ENCODE measurements at regions not wholly inside any gene's neighbourhood (a gene's known extent, or its start where the extent isn't known, plus 50 kb on each side); places are given as distances from the start of the nearest gene placed in this dataset.
"Not testable (repeated sequence)": the region's sequence is repeated elsewhere in the genome, so short reads cannot be mapped to it uniquely, and the experiment has no call there.

GRCh38 chr7:119842337-119842736 lies 430.6 kb upstream of the KCND2 start:
- Histone ChIP-seq H3K9ac (ENCODE audit: low read depth, low read length) (no peak overlapping the region), H3K4me1 (ENCODE audit: control insufficient read depth, insufficient read depth, low read length) (peaks cover 4% of the 10 kb centered on the region), H3K9me3 (ENCODE audit: control insufficient read depth, insufficient read depth, low read length) (no peaks in the 10 kb centered on the region), H3K27me3 (ENCODE audit: control insufficient read depth, insufficient read depth, low read length) (no peaks in the 10 kb centered on the region), H3K4me3 (ENCODE audit: low read depth, low read length) (no peak overlapping the region), H3K36me3 (ENCODE audit: control insufficient read depth, insufficient read depth, low read length) (no peaks in the 10 kb centered on the region)

- no peak overlapping the region for H3K4me3 ChIP-seq (ENCODE audit: low read depth, low read length)
- H3K4me1 ChIP-seq (ENCODE audit: control insufficient read depth, insufficient read depth, low read length): peaks cover 4% of the 10 kb centered on the region
- no peaks in the 10 kb centered on the region for H3K9me3 ChIP-seq (ENCODE audit: control insufficient read depth, insufficient read depth, low read length)
- no peaks in the 10 kb centered on the region for H3K36me3 ChIP-seq (ENCODE audit: control insufficient read depth, insufficient read depth, low read length)
- no peak overlapping the region for H3K9ac ChIP-seq (ENCODE audit: low read depth, low read length)
- no peaks in the 10 kb centered on the region for H3K27me3 ChIP-seq (ENCODE audit: control insufficient read depth, insufficient read depth, low read length)
Observed at GRCh38 chr7:119842786-119843185, 430.2 kb upstream of the KCND2 start.

GRCh38 chr7:119861385-119861784 lies 411.6 kb upstream of the KCND2 start:
- no peaks in the 10 kb centered on the region for H3K9me3 ChIP-seq (ENCODE audit: control insufficient read depth, insufficient read depth, low read length)
- no peaks in the 10 kb centered on the region for H3K27me3 ChIP-seq (ENCODE audit: control insufficient read depth, insufficient read depth, low read length)
- H3K9ac ChIP-seq (ENCODE audit: low read depth, low read length): no peak overlapping the region
- H3K36me3 ChIP-seq (ENCODE audit: control insufficient read depth, insufficient read depth, low read length): no peaks in the 10 kb centered on the region
- H3K4me3 ChIP-seq (ENCODE audit: low read depth, low read length): no peak overlapping the region
- no peaks in the 10 kb centered on the region for H3K4me1 ChIP-seq (ENCODE audit: control insufficient read depth, insufficient read depth, low read length)

GRCh38 chr7:119868387-119868786 lies 404.6 kb upstream of the KCND2 start:
- no peaks in the 10 kb centered on the region for H3K27me3 ChIP-seq (ENCODE audit: control insufficient read depth, insufficient read depth, low read length)
- H3K4me3 ChIP-seq (ENCODE audit: low read depth, low read length): no peak overlapping the region
- H3K36me3 ChIP-seq (ENCODE audit: control insufficient read depth, insufficient read depth, low read length): no peaks in the 10 kb centered on the region
- no peaks in the 10 kb centered on the region for H3K9me3 ChIP-seq (ENCODE audit: control insufficient read depth, insufficient read depth, low read length)
- no peaks in the 10 kb centered on the region for H3K4me1 ChIP-seq (ENCODE audit: control insufficient read depth, insufficient read depth, low read length)
- H3K9ac ChIP-seq (ENCODE audit: low read depth, low read length): no peak overlapping the region

GRCh38 chr7:119879835-119880234 lies 393.1 kb upstream of the KCND2 start:
- no peaks in the 10 kb centered on the region for H3K27me3 ChIP-seq (ENCODE audit: control insufficient read depth, insufficient read depth, low read length)
- no peaks in the 10 kb centered on the region for H3K36me3 ChIP-seq (ENCODE audit: control insufficient read depth, insufficient read depth, low read length)
- no peak overlapping the region for H3K4me3 ChIP-seq (ENCODE audit: low read depth, low read length)
- no peaks in the 10 kb centered on the region for H3K9me3 ChIP-seq (ENCODE audit: control insufficient read depth, insufficient read depth, low read length)
- no peak overlapping the region for H3K9ac ChIP-seq (ENCODE audit: low read depth, low read length)
- no peaks in the 10 kb centered on the region for H3K4me1 ChIP-seq (ENCODE audit: control insufficient read depth, insufficient read depth, low read length)

GRCh38 chr7:119886007-119886406 lies 387.0 kb upstream of the KCND2 start:
- Histone ChIP-seq H3K9me3 (ENCODE audit: control insufficient read depth, insufficient read depth, low read length) (no peaks in the 10 kb centered on the region), H3K27me3 (ENCODE audit: control insufficient read depth, insufficient read depth, low read length) (no peaks in the 10 kb centered on the region), H3K4me1 (ENCODE audit: control insufficient read depth, insufficient read depth, low read length) (no peaks in the 10 kb centered on the region), H3K9ac (ENCODE audit: low read depth, low read length) (no peak overlapping the region), H3K36me3 (ENCODE audit: control insufficient read depth, insufficient read depth, low read length) (no peaks in the 10 kb centered on the region), H3K4me3 (ENCODE audit: low read depth, low read length) (no peak overlapping the region)

- H3K9ac ChIP-seq (ENCODE audit: low read depth, low read length); H3K9me3 ChIP-seq (ENCODE audit: control insufficient read depth, insufficient read depth, low read length); H3K36me3 ChIP-seq (ENCODE audit: control insufficient read depth, insufficient read depth, low read length); H3K4me3 ChIP-seq (ENCODE audit: low read depth, low read length); H3K4me1 ChIP-seq (ENCODE audit: control insufficient read depth, insufficient read depth, low read length); H3K27me3 ChIP-seq (ENCODE audit: control insufficient read depth, insufficient read depth, low read length): not testable (repeated sequence)
Observed at GRCh38 chr7:119886525-119886924, 386.4 kb upstream of the KCND2 start.

GRCh38 chr7:119888251-119888650 lies 384.7 kb upstream of the KCND2 start:
- Histone ChIP-seq H3K4me3 (ENCODE audit: low read depth, low read length) (no peak overlapping the region), H3K9ac (ENCODE audit: low read depth, low read length) (no peak overlapping the region), H3K27me3 (ENCODE audit: control insufficient read depth, insufficient read depth, low read length) (no peaks in the 10 kb centered on the region), H3K9me3 (ENCODE audit: control insufficient read depth, insufficient read depth, low read length) (no peaks in the 10 kb centered on the region), H3K36me3 (ENCODE audit: control insufficient read depth, insufficient read depth, low read length) (no peaks in the 10 kb centered on the region), H3K4me1 (ENCODE audit: control insufficient read depth, insufficient read depth, low read length) (no peaks in the 10 kb centered on the region)

GRCh38 chr7:119890631-119891030 lies 382.3 kb upstream of the KCND2 start:
- Histone ChIP-seq H3K4me1 (ENCODE audit: control insufficient read depth, insufficient read depth, low read length) (no peaks in the 10 kb centered on the region), H3K4me3 (ENCODE audit: low read depth, low read length) (no peak overlapping the region)

GRCh38 chr7:119895320-119895719 lies 377.7 kb upstream of the KCND2 start:
- no peaks in the 10 kb centered on the region for H3K36me3 ChIP-seq (ENCODE audit: control insufficient read depth, insufficient read depth, low read length)
- no peaks in the 10 kb centered on the region for H3K9me3 ChIP-seq (ENCODE audit: control insufficient read depth, insufficient read depth, low read length)
- H3K27me3 ChIP-seq (ENCODE audit: control insufficient read depth, insufficient read depth, low read length): no peaks in the 10 kb centered on the region
- H3K9ac ChIP-seq (ENCODE audit: low read depth, low read length): no peak overlapping the region
- H3K4me3 ChIP-seq (ENCODE audit: low read depth, low read length): no peak overlapping the region
- H3K4me1 ChIP-seq (ENCODE audit: control insufficient read depth, insufficient read depth, low read length): no peaks in the 10 kb centered on the region

More at GRCh38 chr7:119890631-119891030, 382.3 kb upstream of the KCND2 start:
- Histone ChIP-seq H3K27me3 (ENCODE audit: control insufficient read depth, insufficient read depth, low read length) (no peaks in the 10 kb centered on the region), H3K36me3 (ENCODE audit: control insufficient read depth, insufficient read depth, low read length) (no peaks in the 10 kb centered on the region), H3K9me3 (ENCODE audit: control insufficient read depth, insufficient read depth, low read length) (no peaks in the 10 kb centered on the region), H3K9ac (ENCODE audit: low read depth, low read length) (no peak overlapping the region)

GRCh38 chr7:119896386-119896785 lies 376.6 kb upstream of the KCND2 start:
- H3K4me3 ChIP-seq (ENCODE audit: low read depth, low read length): no peak overlapping the region
- no peaks in the 10 kb centered on the region for H3K27me3 ChIP-seq (ENCODE audit: control insufficient read depth, insufficient read depth, low read length)
- H3K4me1 ChIP-seq (ENCODE audit: control insufficient read depth, insufficient read depth, low read length): no peaks in the 10 kb centered on the region
- no peak overlapping the region for H3K9ac ChIP-seq (ENCODE audit: low read depth, low read length)
- H3K9me3 ChIP-seq (ENCODE audit: control insufficient read depth, insufficient read depth, low read length): no peaks in the 10 kb centered on the region
- no peaks in the 10 kb centered on the region for H3K36me3 ChIP-seq (ENCODE audit: control insufficient read depth, insufficient read depth, low read length)

GRCh38 chr7:119900996-119901672 lies 371.8 kb upstream of the KCND2 start:
- Histone ChIP-seq H3K27me3 (ENCODE audit: control insufficient read depth, insufficient read depth, low read length) (no peaks in the 10 kb centered on the region), H3K9ac (ENCODE audit: low read depth, low read length) (no peak overlapping the region), H3K36me3 (ENCODE audit: control insufficient read depth, insufficient read depth, low read length) (no peaks in the 10 kb centered on the region), H3K4me1 (ENCODE audit: control insufficient read depth, insufficient read depth, low read length) (no peaks in the 10 kb centered on the region), H3K9me3 (ENCODE audit: control insufficient read depth, insufficient read depth, low read length) (no peaks in the 10 kb centered on the region), H3K4me3 (ENCODE audit: low read depth, low read length) (no peak overlapping the region)
